Neuronal stem cell (in vitro differentiated cells): ENCODE measurements at regions not wholly inside any gene's neighbourhood (a gene's known extent, or its start where the extent isn't known, plus 50 kb on each side); places are given as distances from the start of the nearest gene placed in this dataset.

ENCODE experiments used
- DNase-seq: peaks from one replicate; pipeline ENCODE4 v3.0.0-alpha.2; 2013; ENCODE audit warnings: low spot score
- H2AFZ ChIP-seq: one replicate; pipeline ENCODE4 v1.6.1; 2013; ENCODE audit warnings: mild to moderate bottlenecking, low read length, inconsistent platforms
- H2AK5ac ChIP-seq: 2 replicates; pipeline ENCODE4 v1.6.1; 2013; ENCODE audit warnings: low read depth, mild to moderate bottlenecking, inconsistent platforms, low read length, moderate library complexity, mixed read lengths
- H2BK120ac ChIP-seq: 2 replicates; pipeline ENCODE4 v1.6.1; 2013; ENCODE audit warnings: low read depth, mild to moderate bottlenecking, inconsistent platforms, low read length, moderate library complexity, mixed read lengths
- H2BK12ac ChIP-seq: one replicate; pipeline ENCODE4 v1.6.1; 2013; ENCODE audit warnings: low read length, inconsistent platforms
- H2BK15ac ChIP-seq: 2 replicates; pipeline ENCODE4 v1.6.1; 2013; ENCODE audit warnings: mild to moderate bottlenecking, low read length, inconsistent platforms, mixed read lengths
- H2BK5ac ChIP-seq: one replicate; pipeline ENCODE4 v1.6.1; 2013; ENCODE audit warnings: inconsistent platforms, mild to moderate bottlenecking, low read length, moderate library complexity
- H3K14ac ChIP-seq: one replicate; pipeline ENCODE4 v1.6.1; 2013; ENCODE audit warnings: low read length, inconsistent platforms
- H3K18ac ChIP-seq: 2 replicates; pipeline ENCODE4 v1.6.1; 2013; ENCODE audit warnings: low read length, inconsistent platforms
- H3K23ac ChIP-seq: 2 replicates; pipeline ENCODE4 v1.6.1; 2013; ENCODE audit warnings: low read depth, mild to moderate bottlenecking, mixed read lengths, low read length, inconsistent platforms; ENCODE audit not compliant: poor library complexity
- H3K27ac ChIP-seq: replicated peaks from 3 replicates; pipeline ENCODE4 v1.5.1; 2013; ENCODE audit warnings: low read length, inconsistent platforms
- H3K27me3 ChIP-seq, 3 experiments: 2 replicates each; pipeline ENCODE4 v1.6.1; 2013; ENCODE audit warnings: low read length in 3 of 3, mild to moderate bottlenecking in 2 of 3, inconsistent platforms in 1 of 3, low read depth in 1 of 3, mixed read lengths in 1 of 3, moderate library complexity in 1 of 3; ENCODE audit not compliant: control insufficient read depth in 3 of 3, insufficient read depth in 3 of 3
- H3K36me3 ChIP-seq, 2 donors: replicated peaks in 1 of 2; 2 replicates each; pipeline ENCODE4 v1.6.1; 2013; ENCODE audit warnings: low read length in 2 of 2; ENCODE audit not compliant: control insufficient read depth in 2 of 2, insufficient read depth in 2 of 2
- H3K4ac ChIP-seq: 2 replicates; pipeline ENCODE4 v1.6.1; 2013; ENCODE audit warnings: inconsistent platforms, mild to moderate bottlenecking, low read length, moderate library complexity
- H3K4me1 ChIP-seq, 2 donors: 1 replicate in 1 of 2; 2 replicates in 1 of 2; pipeline ENCODE4 v1.6.1; 2013; ENCODE audit warnings: low read length in 2 of 2, low read depth in 1 of 2; ENCODE audit not compliant: control insufficient read depth in 2 of 2, insufficient read depth in 1 of 2
- H3K4me2 ChIP-seq: one replicate; pipeline ENCODE4 v1.6.1; 2013; ENCODE audit warnings: mild to moderate bottlenecking, low read length, inconsistent platforms; ENCODE audit not compliant: insufficient read depth, poor library complexity, severe bottlenecking
- H3K4me3 ChIP-seq, 2 donors: 2 replicates each; pipeline ENCODE4 v1.5.1; 2013; ENCODE audit warnings: low read length in 2 of 2, mild to moderate bottlenecking in 2 of 2, inconsistent platforms in 1 of 2, moderate library complexity in 1 of 2
- H3K79me1 ChIP-seq: one replicate; pipeline ENCODE4 v1.6.1; 2013; ENCODE audit warnings: low read depth, mild to moderate bottlenecking, inconsistent platforms, low read length, moderate library complexity
- H3K9ac ChIP-seq: one replicate; pipeline ENCODE4 v1.6.1; 2013; ENCODE audit warnings: mild to moderate bottlenecking, low read depth, low read length, inconsistent platforms; ENCODE audit not compliant: poor library complexity
- H3K9me3 ChIP-seq, 2 donors: replicated peaks in 1 of 2; 2 replicates each; pipeline versions ENCODE3 to v1.6.1; 2013; ENCODE audit warnings: low read length in 2 of 2, mild to moderate bottlenecking in 2 of 2, inconsistent platforms in 1 of 2, low read depth in 1 of 2, mixed read lengths in 1 of 2, moderate library complexity in 1 of 2; ENCODE audit not compliant: control insufficient read depth in 2 of 2, insufficient read depth in 1 of 2
- H4K8ac ChIP-seq: one replicate; pipeline ENCODE4 v1.6.1; 2013; ENCODE audit warnings: low read depth, mild to moderate bottlenecking, inconsistent platforms, low read length, moderate library complexity
- H4K91ac ChIP-seq: one replicate; pipeline ENCODE4 v1.6.1; 2013; ENCODE audit warnings: low read length, low read depth, mild to moderate bottlenecking, inconsistent platforms; ENCODE audit not compliant: poor library complexity
- WGBS, 2 donors: extraction: QIAGEN DNeasy Blood & Tissue Kit; methylation state at CpG; one replicate each; pipeline ENCODE4 v1.1.7; 2013; ENCODE audit warnings: missing lambda C conversion rate in 2 of 2, mixed read lengths in 1 of 2; ENCODE audit not compliant: insufficient read length in 2 of 2, insufficient replicate concordance in 1 of 2; ENCODE audit errors: extremely low coverage in 2 of 2; 5-methylcytosine and 5-hydroxymethylcytosine counted together

- H3K4me2 ChIP-seq: no peak overlapping the region
- whole genome bisulfite sequencing, 2 donors: no CpG with 5 or more reads among the region's 1 CpG
- no peak overlapping the region for H2BK12ac ChIP-seq
- no peak overlapping the region for H2BK5ac ChIP-seq
- no peak overlapping the region for H3K18ac ChIP-seq
- no peak overlapping the region for H3K4me3 ChIP-seq
- no peak overlapping the region for H3K27ac ChIP-seq
- no peak for DNase-seq
- H3K27me3 ChIP-seq: no peaks in the 10 kb centered on the region
- H3K23ac ChIP-seq: no peak overlapping the region
- no peak overlapping the region for H4K8ac ChIP-seq
- H3K4ac ChIP-seq: no peak overlapping the region
- H3K36me3 ChIP-seq: no peaks in the 10 kb centered on the region
- H3K79me1 ChIP-seq: no peaks in the 10 kb centered on the region
- H2BK15ac ChIP-seq: no peak overlapping the region
- H3K14ac ChIP-seq: no peak overlapping the region
- no peak overlapping the region for H2AFZ ChIP-seq
- no peak overlapping the region for H2AK5ac ChIP-seq
- H3K9me3 ChIP-seq: no peaks in the 10 kb centered on the region
- no peaks in the 10 kb centered on the region for H3K4me1 ChIP-seq
- H3K9ac ChIP-seq: no peak overlapping the region
- no peak overlapping the region for H4K91ac ChIP-seq
- no peak overlapping the region for H2BK120ac ChIP-seq
Measured at GRCh38 chr3:176755552-176755951, 441.7 kb downstream of the TBL1XR1 start.

DNA sequence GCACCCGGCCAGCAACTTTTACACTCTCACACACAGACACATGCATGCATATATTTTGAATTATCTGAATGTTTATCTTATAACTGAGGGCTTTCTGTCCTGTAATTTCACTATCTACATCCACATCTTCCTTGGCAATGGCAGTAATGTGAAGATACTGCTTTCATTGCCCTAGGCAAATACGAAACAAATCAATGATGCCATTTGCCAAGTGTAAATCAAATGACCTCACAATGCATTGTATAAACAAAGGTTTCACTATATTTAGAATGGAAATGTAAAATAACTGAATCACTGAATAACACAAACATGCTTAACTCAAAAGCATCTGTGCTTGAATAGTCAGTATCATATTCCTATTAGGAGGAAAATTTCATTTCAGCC, 455.6 kb downstream of the TBL1XR1 start:
- Histone ChIP-seq H3K23ac (no peak overlapping the region), H3K36me3 (no peaks in the 10 kb centered on the region), H3K4ac (no peak overlapping the region), H4K8ac (no peak overlapping the region), H3K9ac (no peak overlapping the region), H3K79me1 (no peaks in the 10 kb centered on the region), H3K14ac (no peak overlapping the region), H4K91ac (no peak overlapping the region), H2AK5ac (no peak overlapping the region), H3K9me3 (no peaks in the 10 kb centered on the region), H2AFZ (no peak overlapping the region), H3K27ac (no peak overlapping the region), H2BK15ac (no peak overlapping the region), H3K4me1 (no peaks in the 10 kb centered on the region), H3K18ac (no peak overlapping the region), H2BK12ac (no peak overlapping the region), H3K4me2 (no peak overlapping the region), H3K27me3 (no peaks in the 10 kb centered on the region), H2BK120ac (no peak overlapping the region), H2BK5ac (no peak overlapping the region), H3K4me3 (no peak overlapping the region)
- DNase-seq: no peak
- WGBS, 2 donors: no CpG with 5 or more reads among the region's 2 CpGs

DNA sequence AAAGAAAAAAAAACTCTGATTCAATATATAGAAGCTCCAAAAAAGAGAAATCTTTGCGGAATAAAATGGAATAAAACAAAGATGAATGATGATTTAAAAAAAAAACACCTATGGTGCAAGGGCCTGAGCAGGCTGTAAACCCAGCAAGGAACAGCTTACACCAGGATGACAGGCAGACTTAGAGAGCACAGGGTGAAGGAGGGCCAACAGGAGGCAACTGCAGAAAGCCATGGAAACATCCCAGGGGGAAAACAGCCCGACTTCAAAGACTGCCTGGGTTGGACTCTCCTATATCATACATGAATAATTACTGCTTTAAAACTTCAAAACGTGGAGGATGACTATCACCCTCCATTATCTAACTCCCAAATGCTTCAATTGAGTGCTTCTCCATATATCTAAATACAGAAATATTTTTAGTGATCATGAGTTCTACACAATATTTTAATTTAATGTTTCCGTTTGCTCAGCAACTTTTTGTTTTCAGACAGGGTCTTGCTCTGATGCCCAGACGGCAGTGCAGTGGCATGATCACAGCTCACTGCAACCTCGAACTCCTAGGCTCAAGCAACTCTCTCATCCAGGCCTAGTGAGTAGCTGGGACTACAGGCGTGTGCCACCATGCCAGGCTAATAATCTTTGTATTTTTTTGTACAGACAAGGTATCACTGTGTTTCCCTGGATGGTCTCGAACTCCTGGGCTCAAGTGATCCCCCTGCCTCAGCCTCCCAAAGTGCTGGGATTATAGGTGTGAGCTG, 456.2 kb downstream of the TBL1XR1 start:
- Histone ChIP-seq H3K9me3 (no peaks in the 10 kb centered on the region), H3K4me2 (no peak overlapping the region), H3K27me3 (no peaks in the 10 kb centered on the region), H3K4me1 (no peaks in the 10 kb centered on the region), H3K9ac (no peak overlapping the region), H4K91ac (no peak overlapping the region), H3K79me1 (no peaks in the 10 kb centered on the region), H2BK15ac (no peak overlapping the region), H3K23ac (no peak overlapping the region), H3K18ac (no peak overlapping the region), H3K14ac (no peak overlapping the region), H3K27ac (no peak overlapping the region), H2AFZ (no peak overlapping the region), H4K8ac (no peak overlapping the region), H3K4ac (no peak overlapping the region), H2AK5ac (no peak overlapping the region), H2BK120ac (no peak overlapping the region), H2BK12ac (no peak overlapping the region), H2BK5ac (no peak overlapping the region), H3K36me3 (no peaks in the 10 kb centered on the region), H3K4me3 (no peak overlapping the region)
- no peak for DNase-seq
- WGBS, 2 donors: no CpG with 5 or more reads among the region's 8 CpGs

DNA sequence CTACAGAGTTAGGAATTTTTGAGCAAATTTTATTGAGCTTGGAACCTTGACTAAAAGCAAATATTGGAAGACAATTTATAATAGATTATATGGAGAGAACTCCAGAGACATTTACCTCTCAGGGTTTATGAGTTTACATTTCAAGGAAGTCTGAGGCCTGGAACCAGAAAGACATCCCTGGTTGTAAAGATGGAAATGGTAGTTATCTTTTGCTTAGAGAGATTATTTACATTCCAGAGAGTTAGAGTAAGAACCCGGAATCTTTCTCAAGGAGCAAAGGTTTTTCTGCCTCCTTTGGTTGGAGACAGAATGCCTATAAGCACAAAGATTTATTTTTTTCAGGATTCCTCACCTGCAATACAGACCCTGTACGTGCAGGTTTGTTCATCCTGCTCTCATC, 458.1 kb downstream of the TBL1XR1 start:
- DNase-seq: no peak
- no CpG with 5 or more reads among the region's 2 CpGs for WGBS, 2 donors

More for the DNA sequence above, 458.1 kb downstream of the TBL1XR1 start:
- H2BK5ac ChIP-seq: no peak overlapping the region
- H3K27ac ChIP-seq: no peak overlapping the region
- H3K79me1 ChIP-seq: no peaks in the 10 kb centered on the region
- H3K4me2 ChIP-seq: no peak overlapping the region
- no peak overlapping the region for H3K4me3 ChIP-seq
- H2BK12ac ChIP-seq: no peak overlapping the region
- H4K91ac ChIP-seq: no peak overlapping the region
- no peak overlapping the region for H3K14ac ChIP-seq
- H2AK5ac ChIP-seq: no peak overlapping the region
- H3K9me3 ChIP-seq: no peaks in the 10 kb centered on the region
- no peak overlapping the region for H3K23ac ChIP-seq
- no peak overlapping the region for H2BK120ac ChIP-seq
- H3K4ac ChIP-seq: no peak overlapping the region
- H3K9ac ChIP-seq: no peak overlapping the region
- H3K36me3 ChIP-seq: no peaks in the 10 kb centered on the region
- no peak overlapping the region for H3K18ac ChIP-seq
- no peaks in the 10 kb centered on the region for H3K27me3 ChIP-seq
- peaks cover 0 to under 1% of the 10 kb centered on the region in 2 donors for H3K4me1 ChIP-seq
- H4K8ac ChIP-seq: no peak overlapping the region
- H2AFZ ChIP-seq: no peak overlapping the region
- no peak overlapping the region for H2BK15ac ChIP-seq
